HG02981 (cell line): ENCODE measurements at regions not wholly inside any gene's neighbourhood (a gene's known extent, or its start where the extent isn't known, plus 50 kb on each side); places are given as distances from the start of the nearest gene placed in this dataset.
"Not testable (repeated sequence)": the region's sequence is repeated elsewhere in the genome, so short reads cannot be mapped to it uniquely, and the experiment has no call there.

Experiments used
- ATAC-seq: cut with Tn5 transposase; IDR thresholded peaks from one replicate; pipeline ENCODE4 v1.9.1; 2021; ENCODE audit warnings: mild to moderate bottlenecking, moderate library complexity; ENCODE audit not compliant: unreplicated experiment

DNA sequence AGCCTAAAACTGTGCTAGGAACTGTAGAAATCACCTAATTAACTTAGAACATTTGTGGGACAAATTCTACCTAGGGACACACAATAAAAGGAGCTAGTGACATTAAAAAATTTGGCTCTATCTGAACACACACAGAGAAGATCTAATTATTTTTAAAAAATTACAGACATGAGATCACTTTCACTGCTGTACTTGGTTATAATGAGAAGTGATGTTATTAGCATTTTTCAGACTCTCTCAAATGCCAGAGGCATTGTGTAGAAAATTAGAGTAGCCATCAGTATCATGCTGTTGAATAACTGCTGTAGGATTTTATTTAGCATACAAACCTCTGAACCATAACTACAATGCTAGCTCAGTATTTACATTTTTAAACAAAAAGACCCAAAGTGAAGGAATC lies 109.1 kb upstream of the ANK2 start:
- no peak for ATAC-seq

DNA sequence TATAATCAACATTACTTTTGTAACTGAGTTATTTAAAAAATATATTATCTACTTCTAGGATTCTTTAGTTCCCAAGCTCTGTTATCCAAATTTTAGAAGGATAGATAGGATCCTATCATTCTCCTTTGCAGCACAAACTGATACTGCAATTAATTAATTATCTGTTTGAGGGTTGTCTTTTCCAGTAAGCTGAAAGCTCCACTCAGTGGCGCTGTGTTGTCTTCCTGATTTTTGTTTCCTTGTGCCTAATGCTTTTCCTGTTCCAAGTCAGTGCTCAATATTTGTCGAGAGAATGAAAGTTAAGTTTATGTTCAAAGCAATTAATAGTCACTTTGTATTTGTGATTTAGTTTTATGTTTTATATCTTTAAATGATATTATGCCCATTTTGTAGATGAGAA lies 107.4 kb upstream of the ANK2 start:
- no peak for ATAC-seq

DNA sequence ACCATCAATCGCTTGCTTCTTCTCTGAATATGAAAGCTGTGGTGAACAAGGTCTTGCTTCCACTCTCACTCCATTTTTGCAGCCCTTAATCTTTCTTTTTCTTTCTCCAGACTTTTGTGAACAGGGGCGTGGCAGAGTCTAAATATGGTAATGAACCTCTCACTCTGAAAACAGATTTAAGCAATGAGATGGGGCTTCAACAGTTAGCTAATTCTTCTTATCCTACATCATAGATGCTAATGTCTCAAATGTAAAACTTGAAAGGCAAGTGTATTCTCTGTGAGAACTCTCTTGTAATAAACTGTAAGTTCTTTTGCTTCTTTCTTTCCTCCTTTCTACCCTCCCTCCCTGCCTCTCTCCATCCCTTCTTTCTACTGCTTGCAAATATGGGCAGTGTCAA lies 106.5 kb upstream of the ANK2 start:
- no peak for ATAC-seq

GRCh38 chr4:112944006-112944405 lies 105.4 kb upstream of the ANK2 start:
- no peak for ATAC-seq

- no peak for ATAC-seq
Observed at GRCh38 chr4:112946127-112946526, 103.3 kb upstream of the ANK2 start.

DNA sequence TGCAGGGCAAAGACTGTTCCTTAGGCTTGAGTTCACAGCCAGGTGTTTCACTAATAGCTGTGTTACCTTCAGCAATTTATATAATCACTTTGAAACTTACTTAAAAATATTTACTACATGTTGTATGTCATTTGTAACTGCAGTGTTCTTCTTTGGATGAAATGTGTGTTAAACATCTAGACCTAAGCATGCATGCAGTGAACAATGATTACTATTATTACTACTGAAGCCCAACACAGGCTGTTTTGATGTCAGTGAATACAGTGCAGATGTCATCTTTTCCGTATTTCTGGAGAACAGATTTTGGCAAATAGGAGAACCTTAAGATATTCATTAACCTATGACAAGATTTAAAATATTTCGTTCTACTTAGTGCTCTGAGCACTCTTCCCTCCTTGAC lies 101.8 kb upstream of the ANK2 start:
- no peak for ATAC-seq

GRCh38 chr4:112951362-112952312 lies 97.8 kb upstream of the ANK2 start:
- no peak for ATAC-seq

- ATAC-seq, result no peak
Observed at GRCh38 chr4:112952313-112952700, 97.1 kb upstream of the ANK2 start.

GRCh38 chr4:112953262-112953661 lies 96.2 kb upstream of the ANK2 start:
- no peak for ATAC-seq

DNA sequence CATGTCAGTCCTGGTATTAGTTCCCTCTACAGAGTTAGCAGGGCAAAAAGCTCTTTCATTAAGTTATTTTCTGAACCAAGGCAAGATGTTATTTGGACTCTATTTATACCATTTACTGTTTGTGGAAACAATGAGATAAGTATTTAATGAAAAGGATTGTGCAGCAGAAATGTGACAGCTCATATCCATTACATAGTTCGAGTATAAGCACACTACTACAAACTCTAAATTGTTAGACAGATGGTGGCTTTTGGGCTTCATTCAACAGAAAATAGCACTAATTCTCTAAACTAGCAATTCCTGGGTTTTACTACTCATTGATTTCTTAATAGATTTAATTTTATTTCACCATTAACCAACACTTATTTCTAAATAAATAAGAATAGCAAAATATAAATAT lies 95.2 kb upstream of the ANK2 start:
- no peak for ATAC-seq

DNA sequence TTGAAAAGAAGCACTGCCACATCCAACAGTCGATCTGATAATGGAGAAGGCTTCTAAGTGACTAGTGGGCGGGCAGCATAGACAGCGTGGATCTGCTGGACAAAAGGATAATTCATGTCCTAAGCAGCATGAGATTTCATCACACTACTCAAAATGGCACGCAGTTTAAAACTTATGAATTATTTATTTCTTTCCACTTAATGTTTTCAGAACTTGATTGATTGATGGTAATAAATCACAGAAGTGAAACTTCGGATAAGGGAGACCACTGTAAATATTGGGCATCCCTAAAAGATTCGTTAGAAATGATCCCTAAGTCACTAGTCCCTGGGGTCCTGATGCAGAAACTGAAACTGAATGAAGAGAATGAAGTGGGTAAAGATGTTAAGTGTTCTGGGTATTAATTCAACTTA lies 93.0 kb upstream of the ANK2 start:
- ATAC-seq, result no peak

GRCh38 chr4:112957764-112958163 lies 91.7 kb upstream of the ANK2 start:
- ATAC-seq, result not testable (repeated sequence)

- no peak for ATAC-seq
Observed at GRCh38 chr4:112966701-112967488, 82.6 kb upstream of the ANK2 start.

GRCh38 chr4:112968451-112969159 lies 80.8 kb upstream of the ANK2 start:
- no peak for ATAC-seq

DNA sequence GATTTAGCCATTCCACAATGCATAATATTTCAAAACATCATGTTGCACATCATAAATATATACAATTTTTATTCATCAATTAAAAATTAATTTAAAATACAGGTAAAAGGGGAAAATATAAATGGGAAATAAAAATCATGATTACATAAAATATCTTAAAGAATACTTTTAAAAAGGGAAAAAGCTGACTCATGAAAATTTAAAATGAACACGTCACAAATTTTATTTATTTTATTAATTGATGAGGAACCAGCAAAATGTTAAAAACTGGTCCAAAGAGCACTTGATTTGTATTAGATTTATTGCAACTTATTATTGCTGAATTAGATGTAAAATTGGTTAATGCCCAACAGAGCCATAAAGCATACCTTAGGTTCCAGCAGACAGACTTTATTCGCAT lies 78.5 kb upstream of the ANK2 start:
- no peak for ATAC-seq

- no peak for ATAC-seq
Observed at GRCh38 chr4:112973750-112974251, 75.7 kb upstream of the ANK2 start.

DNA sequence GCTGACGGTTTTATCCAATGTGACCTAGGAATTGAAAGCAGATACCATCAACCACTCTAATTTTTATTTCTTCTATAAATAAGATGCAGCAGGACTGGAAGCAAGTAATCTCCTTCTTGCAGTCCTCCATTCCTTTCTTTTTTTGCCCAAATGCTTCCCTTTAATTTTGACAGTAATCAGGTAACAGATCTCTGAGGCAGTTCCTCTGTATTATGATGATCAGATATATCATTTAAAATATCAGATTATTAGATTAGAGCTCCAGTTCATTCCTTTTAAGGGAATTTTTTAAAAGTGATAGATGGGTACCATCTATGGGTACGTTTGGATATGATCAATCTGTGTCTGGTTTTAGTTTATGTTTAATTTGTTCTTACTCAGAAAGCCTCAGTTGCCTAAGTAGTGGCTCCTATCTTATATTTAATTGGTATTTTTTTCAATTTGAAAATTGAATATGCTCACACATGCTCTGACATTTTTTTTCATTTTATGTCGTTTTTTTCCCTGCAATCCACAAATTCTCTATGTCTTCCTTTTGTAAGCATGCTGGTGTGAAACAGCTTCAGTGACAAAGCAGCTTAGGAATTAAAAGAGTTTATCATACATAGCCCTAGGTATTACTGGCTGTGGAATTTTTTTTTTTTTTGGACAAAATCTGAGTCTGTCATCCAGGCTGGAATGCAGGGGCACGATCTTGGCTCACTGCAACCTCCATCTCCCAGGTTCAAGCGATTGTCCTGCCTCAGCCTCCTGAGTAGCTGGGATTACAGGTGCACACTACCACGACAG lies 73.7 kb upstream of the ANK2 start:
- no peak for ATAC-seq

- ATAC-seq, result no peak
Observed at GRCh38 chr4:112978691-112979472, 70.6 kb upstream of the ANK2 start.

- no peak for ATAC-seq
Observed at GRCh38 chr4:112979881-112980421, 69.5 kb upstream of the ANK2 start.
